ENCODE measurements at regions not wholly inside any gene's neighbourhood (a gene's known extent, or its start where the extent isn't known, plus 50 kb on each side); places are given as distances from the start of the nearest gene placed in this dataset.

DNA sequence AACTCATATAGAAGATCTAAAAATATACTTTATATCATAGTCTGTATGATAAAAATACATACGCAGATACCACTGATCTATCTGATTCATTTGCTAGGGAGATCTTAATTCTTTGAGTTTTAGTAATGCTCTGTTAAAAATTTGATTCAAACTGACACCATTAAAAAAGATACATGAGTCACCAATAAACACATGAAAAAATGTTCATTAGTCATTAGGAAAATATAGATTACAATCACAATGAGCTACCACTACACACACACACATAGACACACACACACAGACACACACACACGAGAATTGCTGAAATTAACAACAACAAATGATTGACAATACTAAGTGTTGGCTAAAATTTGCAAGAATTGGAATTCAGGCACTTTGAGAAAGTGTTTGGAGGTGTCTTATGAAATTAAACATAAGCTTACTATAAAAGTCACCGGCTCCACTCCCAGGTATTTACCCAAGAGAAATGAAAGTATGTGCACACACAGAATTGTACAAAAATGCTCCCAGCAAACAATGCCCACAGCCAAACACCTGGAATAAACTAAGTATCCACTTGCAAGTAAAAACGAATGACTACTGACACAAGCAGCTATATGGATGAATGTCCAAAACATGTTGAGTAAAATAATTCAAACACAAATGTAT is 117.7 kb upstream of the GGTLC1 start:
- no peak for DNase-seq (ENCODE audit: low read depth in 2 of 2)

DNA sequence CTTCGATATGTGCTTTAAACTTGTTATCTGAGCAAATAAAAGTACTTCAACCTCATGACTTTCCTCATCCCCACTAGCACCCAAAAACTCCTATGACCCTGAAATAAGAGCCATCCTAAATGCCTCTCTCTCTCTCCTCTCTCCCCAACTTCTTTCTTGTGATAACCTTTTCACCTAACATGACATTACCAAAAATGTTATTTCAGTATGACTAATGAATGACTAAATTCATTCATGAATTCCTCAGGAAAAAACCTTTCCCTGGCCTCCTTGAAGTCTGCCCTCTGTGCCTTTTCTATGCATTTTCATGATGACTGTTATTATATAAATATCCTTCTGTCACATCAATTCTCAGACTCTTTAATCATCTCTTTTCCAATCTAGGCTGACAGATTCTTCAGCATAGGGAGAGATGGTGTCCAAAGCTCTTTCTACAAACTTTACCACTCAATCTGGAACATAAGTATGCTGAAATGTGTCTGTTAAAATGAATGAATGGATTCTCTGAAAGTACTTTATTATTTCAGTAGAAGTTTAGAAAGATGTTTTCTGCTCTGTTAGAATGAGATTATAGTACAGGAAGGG is 114.3 kb upstream of the GGTLC1 start:
- DNase-seq (ENCODE audit: low read depth in 2 of 2) = no peak

DNA sequence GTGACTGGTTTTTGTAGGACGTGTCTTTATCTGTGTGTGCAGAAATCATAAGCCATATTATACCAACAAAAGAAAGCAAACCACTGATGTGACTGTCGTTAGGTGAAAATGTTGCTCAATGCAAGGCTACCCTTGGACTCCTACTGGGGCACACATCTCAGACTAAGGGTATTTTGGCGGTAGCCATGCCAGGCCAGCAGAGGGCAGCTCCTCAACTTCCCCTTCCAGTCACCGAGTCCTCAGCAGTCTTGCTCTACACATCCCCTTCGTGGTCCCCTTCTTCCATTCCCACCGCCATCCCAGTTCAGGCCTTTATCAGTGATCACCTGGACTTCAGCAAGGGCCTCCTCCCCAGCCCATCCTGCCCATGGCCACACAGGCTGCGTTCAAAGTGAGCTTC is 113.7 kb upstream of the GGTLC1 start:
- no peak for DNase-seq (ENCODE audit: low read depth in 2 of 2)

DNA sequence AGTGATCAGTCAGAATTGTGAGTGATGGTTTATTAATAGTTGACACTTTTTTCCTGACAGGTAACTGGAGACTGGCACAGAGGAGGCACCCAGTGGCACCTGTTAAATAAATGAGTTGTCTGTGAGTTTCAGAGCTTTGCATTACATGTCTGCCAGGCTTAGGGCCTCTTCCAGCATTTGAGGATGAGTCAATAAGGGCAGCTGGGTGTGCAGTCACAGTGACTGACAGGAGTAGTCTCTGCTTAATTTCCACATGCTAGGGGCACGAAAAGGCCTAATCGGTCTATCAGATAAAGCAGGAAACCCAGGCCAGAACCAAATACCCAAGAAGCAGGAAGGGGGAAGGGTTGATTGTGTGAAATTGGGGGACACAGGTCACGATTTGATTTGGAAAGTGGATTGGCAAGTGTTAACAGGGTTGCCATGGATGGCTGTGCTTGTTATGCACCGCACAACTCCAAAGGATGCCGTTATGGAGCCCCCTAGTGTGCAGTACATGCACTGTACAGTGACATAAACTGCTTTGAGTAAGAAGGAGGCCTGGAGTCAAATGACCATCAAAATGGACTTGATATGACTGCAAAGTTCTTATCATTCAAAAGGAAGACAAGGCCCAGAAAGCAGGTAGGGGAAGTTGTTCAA is 111.9 kb upstream of the GGTLC1 start:
- no peak for DNase-seq (ENCODE audit: low read depth in 2 of 2)

DNA sequence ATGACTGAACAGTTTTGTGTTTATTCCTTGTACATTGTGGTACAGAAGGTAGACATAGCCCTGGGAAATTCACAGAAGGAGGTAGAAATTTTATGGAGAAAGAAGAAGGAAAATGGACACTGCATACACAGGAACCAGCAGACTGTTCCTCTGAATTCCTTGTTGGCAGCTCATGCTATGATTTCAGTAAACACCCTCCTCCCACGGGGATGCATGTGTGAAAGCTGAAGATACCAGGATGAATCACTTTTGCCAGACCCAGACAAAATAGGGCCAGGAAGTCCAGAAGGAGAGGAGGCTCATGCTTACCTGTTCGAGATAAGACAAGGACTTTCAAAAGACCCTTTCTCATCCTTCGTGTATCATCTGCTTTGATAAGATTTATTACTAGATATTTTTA is 110.3 kb upstream of the GGTLC1 start:
- DNase-seq (ENCODE audit: low read depth in 2 of 2) = no peak

DNA sequence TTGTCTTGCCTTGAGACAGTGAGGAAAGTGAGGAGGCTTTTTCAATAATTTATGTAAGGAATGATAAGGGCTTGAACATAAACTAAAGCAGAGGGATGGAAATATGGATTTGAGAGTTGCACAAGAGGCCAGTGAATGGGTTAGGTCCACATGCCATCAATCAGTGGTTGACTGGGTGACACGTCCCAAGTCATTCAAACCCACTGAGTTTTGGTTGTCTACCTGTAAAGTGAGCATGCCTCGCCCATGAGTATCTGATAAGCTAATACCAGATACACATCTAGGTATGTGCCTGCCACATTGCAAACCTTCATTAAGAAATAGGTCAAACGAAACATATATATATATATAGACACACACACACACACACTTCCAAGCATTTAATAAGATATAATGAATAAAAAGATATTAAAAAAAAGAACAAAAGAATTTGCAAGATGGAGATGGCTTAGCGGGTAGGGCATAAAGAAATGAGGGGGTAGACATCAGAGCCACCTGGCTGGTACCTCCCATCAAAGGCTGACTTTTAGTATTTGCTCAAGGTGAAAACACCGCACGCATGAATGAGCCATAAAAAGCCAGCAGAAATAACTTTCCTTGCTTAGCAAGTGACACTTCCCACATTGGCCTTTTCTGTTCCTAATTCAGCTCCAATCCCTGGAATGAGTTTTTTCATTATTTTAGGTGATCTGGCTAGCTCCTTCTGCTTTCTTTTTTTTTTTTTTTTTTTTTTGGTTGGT is 109.1 kb upstream of the GGTLC1 start:
- no peak for DNase-seq (ENCODE audit: low read depth in 2 of 2)

DNA sequence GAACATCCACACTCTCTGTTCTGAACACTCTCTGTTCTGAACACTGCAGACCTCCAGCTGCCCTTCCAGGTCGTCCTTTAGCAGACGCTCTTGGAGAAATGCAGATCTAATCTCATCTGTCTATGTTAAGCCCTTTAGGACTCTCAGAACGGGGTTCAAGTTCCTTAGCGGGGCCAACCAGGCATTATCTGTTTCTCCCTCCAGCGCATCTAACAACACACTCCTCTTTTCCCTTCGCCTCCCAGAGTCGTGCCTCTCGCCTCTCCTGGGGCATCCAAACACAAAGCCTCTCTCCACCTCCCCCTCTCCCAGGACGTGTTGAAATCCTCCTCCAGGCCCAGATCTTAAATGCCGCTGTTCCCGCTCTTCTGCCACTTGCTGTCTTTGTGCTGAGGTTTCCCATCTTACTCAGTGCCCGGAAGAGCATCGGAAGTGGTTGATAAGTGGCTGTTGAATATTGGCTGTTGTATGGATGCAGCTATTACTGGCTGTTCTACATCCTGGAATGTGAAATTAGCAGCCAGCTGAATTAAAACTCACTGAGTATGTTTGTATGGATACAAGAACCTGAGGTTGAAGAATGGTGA is 108.4 kb upstream of the GGTLC1 start:
- DNase-seq (ENCODE audit: low read depth in 2 of 2) = no peak

DNA sequence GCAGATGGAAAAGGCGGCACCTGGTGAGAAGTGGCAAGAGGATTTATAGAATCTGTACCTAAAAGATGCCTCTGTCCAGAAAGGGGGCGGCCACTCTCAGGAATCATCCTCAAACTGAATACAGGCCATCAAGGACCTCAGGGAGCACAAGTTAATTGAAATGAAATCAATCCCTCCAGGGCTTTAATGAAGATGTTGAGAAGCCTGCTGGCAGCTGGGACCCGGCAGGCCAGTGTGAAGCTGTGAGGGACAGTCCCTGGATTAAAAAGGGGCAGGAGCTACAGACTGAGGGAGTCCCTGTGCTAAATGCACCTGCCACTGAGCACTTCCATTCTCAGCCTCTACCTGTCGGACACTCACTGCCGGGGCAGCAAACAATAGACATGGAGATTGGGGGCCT is 107.7 kb upstream of the GGTLC1 start:
- no peak for DNase-seq (ENCODE audit: low read depth in 2 of 2)

DNA sequence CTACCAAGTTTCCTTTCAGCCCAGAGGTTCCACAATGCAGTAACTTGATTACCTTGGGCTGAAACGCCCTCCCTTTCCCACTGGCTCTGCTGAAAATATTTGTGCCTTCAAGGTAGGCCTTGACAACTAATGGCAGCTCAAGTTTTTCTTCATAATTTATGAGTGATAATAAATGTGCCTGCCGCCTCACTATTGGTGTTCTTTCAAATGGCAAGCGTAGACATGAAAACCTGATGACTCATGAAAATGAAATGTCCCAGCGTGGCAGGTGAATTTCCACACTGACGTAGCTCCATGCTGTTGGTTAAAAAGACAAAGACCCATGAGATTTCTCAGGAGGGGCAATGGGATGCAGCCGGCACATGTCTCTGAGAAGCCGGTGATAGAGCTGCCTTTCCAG is 107.2 kb upstream of the GGTLC1 start:
- no peak for DNase-seq (ENCODE audit: low read depth in 2 of 2)

DNA sequence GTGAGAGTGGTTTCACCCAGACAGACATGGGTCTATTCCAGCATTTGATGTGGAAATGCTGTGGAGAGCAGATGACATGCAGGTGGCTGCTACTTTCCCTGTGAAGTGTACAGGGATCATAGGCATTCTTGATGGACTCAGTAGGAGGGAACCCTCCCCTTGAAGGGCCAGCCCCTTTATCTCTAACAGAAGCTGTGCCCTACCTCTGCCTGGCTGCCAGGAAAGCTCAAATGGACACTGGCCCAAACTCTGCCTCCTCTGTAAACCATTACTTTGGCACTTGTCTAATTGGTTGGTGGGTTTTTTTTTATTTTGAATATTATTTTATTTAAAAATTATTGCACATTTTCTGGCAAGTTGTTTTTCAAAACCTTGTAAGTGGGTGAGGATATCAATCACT is 106.7 kb upstream of the GGTLC1 start:
- no peak for DNase-seq (ENCODE audit: low read depth in 2 of 2)

DNA sequence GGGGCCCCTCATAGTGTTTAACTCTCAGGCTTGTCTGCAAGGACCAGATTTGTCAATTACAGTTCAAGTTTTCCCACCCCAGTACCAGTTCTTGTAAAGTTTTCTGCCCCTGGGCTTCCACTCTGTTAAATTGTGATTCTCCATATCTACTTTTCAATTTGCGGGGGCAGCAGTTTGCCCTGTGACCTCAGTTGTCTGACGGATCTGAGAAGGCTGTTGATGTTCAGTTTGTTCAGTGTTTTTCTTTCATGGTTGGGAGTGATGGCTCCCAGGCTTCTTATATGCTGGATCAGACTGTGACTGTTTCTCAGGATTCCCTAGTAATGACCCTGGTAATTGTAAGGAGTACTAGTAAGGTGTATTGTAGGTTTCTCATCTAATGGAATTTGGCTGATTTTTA is 101.0 kb upstream of the GGTLC1 start:
- no peak for DNase-seq (ENCODE audit: low read depth in 2 of 2)

DNA sequence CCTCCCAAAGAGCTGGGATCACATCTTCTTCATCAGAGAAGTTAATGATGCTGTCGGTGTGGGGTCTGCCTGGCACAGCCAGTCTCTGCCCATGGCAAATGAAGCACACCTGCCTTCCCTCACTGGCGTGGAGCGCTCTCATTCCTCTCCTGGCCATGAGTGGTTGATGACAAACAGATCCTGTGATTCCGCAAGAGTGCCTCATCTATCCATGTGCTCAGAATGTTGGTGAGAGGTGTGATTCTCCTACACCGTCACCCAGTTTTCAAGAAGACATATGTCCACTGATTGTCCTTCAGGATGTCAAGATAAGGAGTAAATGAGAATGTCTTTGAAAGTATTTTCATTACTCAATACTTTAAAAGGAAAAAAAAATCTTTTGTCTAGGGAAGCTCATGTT is 97.5 kb upstream of the GGTLC1 start:
- no peak for DNase-seq (ENCODE audit: low read depth in 2 of 2)

DNA sequence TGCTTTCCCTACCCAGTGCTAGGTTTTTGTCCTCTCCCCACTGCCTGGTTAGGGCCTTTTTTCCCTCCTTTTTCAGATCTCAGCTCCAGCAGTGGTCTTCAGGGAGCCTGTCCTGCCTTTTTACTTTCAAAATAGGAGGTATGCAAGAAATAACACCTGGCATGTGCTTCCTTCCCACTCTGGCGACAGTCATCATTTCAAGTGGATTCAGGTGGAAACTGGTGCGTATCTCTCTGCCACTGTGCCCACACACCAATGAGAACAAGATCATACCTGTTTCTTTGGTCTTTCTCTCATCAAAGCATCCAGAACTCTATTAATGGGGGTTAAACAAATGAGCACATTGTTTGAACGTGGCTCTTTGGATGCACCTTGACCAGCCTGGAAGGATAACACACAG is 95.7 kb upstream of the GGTLC1 start:
- DNase-seq (ENCODE audit: low read depth in 2 of 2) = no peak

DNA sequence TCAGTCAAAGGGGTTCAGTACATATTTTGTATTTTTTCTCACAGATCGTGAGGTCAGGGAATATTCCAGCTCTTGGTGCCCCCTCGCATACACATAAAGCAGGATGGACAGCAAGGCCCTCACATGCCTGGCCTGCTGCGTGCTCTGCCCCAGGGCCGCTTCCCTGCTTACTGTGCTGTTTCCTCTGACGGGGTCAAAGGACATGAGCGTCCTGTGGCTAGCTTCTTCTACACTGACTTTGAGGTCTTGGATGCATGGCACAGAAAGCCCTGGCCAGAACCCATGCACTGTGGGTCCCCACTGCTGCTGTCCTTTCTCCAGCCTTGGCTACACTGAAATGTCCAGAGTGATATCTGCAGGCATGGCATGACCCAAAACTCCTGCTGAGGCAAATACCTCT is 92.5 kb upstream of the GGTLC1 start:
- DNase-seq (ENCODE audit: low read depth in 2 of 2) = no peak

DNA sequence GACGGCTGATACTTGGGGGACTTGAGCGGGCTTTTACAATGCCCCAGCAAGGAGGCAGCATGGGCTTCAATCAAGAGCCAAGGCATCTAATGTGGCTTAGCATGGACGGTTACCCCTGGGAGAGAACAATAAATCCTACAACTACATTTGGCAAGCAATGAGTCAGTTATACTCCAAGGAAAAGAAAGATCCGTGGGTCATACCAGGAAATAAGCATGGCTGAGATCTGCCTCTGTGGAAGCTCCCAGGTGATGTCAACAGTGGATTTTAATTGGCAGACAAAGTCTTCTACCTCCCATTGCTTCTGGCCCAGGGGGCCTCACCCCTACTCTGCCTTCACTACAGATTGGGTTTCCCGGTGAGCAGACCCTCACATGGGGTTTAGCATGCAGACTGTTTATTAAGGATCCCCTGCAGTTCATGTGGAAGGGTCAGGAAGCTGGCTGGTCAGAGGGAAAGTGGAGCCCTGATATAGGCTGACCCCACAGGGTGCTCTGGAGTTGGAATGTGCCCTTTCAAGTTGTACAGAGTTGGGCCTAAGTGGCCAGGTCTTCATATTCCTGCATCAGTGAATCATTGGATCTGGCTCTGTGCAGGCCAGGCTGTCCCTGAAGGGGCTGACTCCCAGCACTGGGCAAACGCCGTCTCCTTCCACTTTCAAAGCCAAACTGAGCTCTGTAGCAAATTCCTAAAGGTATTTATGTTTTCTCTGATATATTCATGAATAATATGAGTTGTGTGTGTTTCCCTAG is 91.3 kb upstream of the GGTLC1 start:
- DNase-seq (ENCODE audit: low read depth in 2 of 2) = no peak

DNA sequence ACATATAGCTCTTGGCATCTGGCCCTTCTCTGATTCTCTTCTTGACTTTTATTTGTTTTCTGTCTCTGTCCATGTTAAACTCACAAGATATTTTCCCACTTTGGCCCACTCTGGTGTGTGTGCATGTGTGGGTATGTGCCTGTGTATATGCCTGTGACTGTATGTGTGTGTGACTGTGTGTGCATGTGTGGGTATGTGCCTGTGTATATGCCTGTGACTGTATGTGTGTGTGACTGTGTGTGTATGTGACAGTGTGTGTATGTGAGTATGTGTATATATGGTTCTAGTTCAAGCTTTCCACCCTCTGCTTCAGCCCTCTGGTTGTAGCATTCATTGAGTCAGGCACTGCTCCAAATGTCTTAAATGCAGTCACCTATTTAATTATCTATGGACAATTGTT is 88.6 kb upstream of the GGTLC1 start:
- DNase-seq (ENCODE audit: low read depth in 2 of 2) = no peak

DNA sequence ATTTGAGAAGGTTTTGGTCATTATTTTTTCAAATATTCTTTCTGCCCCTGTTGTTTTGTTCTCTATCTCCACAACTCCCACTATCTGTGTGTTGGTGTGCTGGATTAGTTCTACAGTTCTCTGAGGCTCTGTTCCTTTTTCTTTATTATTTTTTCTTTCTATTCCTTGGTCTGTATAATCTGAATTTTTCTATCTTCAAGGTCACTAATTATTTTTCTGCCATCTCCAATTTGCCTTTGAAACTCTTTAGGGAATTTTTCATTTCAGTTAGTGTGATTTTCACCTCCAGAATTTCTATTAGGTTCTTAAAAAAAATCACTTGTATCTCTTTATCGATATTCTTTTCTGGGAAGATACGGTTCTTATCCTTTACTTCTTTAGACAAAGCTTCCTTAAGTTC is 82.1 kb upstream of the GGTLC1 start:
- DNase-seq (ENCODE audit: low read depth in 2 of 2) = no peak

DNA sequence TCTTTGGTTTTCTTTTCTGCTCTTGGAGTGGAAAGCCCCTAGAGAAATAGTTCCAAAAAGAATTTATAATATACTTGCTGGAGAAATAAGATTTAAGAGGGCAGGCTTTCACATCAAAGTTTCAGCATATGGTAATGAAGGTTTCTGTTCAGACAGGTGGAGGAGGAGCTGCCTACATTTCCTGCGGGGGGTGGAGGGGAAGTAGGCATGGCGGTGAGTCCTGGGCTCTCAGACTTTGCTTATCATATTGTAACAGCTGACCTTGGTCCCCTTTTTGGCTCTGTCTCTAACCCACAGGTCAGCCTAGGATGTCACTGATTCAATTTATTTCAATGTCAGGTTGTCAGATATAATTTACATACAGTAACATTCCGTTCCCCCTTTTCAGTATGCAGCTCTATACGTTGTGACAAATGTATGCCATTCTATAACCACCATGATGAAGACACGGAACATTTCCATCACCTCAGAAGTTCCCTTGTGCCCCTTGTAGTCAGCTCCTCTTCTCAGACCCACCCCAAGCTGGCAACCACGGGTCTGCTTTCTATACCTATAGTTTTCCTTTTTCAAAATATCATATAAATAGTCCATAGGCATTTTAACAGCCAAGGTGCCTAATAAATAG is 77.6 kb upstream of the GGTLC1 start:
- DNase-seq (ENCODE audit: low read depth in 2 of 2) = no peak

DNA sequence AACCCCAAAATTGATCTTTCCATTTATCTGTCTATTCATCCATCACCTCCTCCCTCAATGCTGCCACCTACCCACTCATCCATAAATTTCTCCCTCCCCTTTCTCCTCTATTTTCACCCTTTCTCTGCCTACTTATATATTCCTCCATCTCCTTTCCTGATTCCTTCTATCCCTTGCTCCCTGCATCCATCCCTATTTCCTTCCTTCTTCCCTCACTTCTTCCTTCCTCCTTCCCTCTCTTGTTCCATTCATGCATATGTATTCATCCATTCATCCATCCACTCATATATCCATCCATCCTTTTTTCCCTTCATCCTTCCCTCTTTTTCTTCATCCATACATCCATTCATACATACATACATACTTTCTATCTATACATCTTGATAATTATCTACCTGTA is 76.3 kb upstream of the GGTLC1 start:
- DNase-seq (ENCODE audit: low read depth in 2 of 2) = no peak

DNA sequence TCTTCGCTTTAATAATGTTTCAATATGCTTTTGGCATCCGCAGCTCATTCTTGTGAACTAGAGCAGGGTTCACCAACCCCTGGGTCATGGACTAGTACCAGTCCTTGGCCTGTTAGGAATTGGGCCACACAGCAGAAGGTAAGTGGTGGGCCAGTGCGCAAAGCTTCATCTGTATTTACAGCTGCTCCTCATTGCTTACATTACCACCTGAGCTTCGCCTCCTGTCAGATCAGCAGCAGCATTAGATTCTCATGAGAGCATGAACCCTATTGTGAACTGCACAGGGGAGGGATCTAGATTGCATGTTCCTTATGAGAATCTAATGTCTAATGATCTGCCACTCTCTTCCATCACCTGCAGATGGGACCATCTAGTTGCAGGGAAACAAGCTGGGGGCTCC is 75.5 kb upstream of the GGTLC1 start:
- no peak for DNase-seq (ENCODE audit: low read depth in 2 of 2)

DNA sequence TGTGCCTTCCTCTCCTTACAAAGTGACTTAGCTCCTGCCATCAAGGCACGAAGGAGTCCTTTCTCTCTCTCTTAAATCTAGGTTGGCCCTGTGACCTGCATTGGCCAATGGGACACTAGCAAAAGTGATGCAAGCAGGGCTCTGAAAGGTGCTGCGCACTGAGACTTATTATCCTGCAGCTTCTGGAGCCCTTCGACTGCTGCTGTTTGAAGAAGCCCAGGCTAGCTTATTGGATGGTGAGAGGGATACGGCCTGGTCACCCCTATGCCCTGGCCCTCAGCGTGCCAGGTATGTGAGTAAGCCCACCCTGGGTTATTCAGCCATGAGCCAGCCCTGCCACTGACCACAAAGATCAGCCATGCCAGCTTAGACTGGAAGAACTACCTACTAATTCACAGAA is 74.5 kb upstream of the GGTLC1 start:
- DNase-seq (ENCODE audit: low read depth in 2 of 2) = no peak

Measured in fibroblast of skin of left biceps (primary cell).